Suprapubic skin (tissue), 4 donors: ENCODE measurements at regions not wholly inside any gene's neighbourhood (a gene's known extent, or its start where the extent isn't known, plus 50 kb on each side); places are given as distances from the start of the nearest gene placed in this dataset.

Experiments used
- DNase-seq, 2 donors: peaks; one replicate each; pipeline ENCODE4 v3.0.0-alpha.2; 2019; ENCODE audit warnings: low spot score in 2 of 2
- H3K27ac ChIP-seq: fragments of 200-600 bp; sonication (generic); one replicate; pipeline ENCODE4 v1.5.1; 2019
- H3K27me3 ChIP-seq: fragments of 200-600 bp; sonication (generic); one replicate; pipeline ENCODE4 v1.5.1; 2019
- H3K36me3 ChIP-seq: fragments of 200-600 bp; sonication (generic); one replicate; pipeline ENCODE4 v1.5.1; 2019
- H3K4me1 ChIP-seq: fragments of 200-600 bp; sonication (generic); one replicate; pipeline ENCODE4 v1.5.1; 2019
- H3K4me3 ChIP-seq: fragments of 200-600 bp; sonication (generic); one replicate; pipeline ENCODE4 v1.5.1; 2019; ENCODE audit warnings: mild to moderate bottlenecking
- H3K9me3 ChIP-seq: fragments of 200-600 bp; sonication (generic); one replicate; pipeline ENCODE4 v1.5.1; 2019
- CTCF ChIP-seq, 2 donors: fragments of 200-600 bp in 1 of 2; fragments of 450-650 bp in 1 of 2; sonication (generic) in 1 of 2; IDR thresholded peaks; one replicate each; pipeline ENCODE4 v1.5.1; 2016 to 2019; ENCODE audit warnings: antibody characterized with exemption in 2 of 2, mild to moderate bottlenecking in 1 of 2, moderate library complexity in 1 of 2
- EP300 ChIP-seq: sonication (generic); formaldehyde crosslinking; IDR thresholded peaks from one replicate; pipeline ENCODE4 v1.6.1; 2017; ENCODE audit warnings: antibody characterized with exemption
- POLR2A ChIP-seq, 2 donors: fragments of 450-650 bp; IDR thresholded peaks; one replicate each; pipeline ENCODE4 v1.6.1; 2017; ENCODE audit warnings: antibody characterized with exemption in 2 of 2, mild to moderate bottlenecking in 2 of 2, moderate library complexity in 2 of 2
- POLR2AphosphoS5 ChIP-seq, 3 donors: sonication (generic); formaldehyde crosslinking; IDR thresholded peaks; one replicate each; pipeline ENCODE4 v1.6.1; 2017; ENCODE audit warnings: antibody characterized with exemption in 3 of 3
- WGBS: methylation state at CpG from one replicate; pipeline ENCODE4 v1.1.5; 2018; 5-methylcytosine and 5-hydroxymethylcytosine counted together

GRCh38 chr2:221675201-221675908 is 103.3 kb upstream of the EPHA4 start:
- no peaks in the 10 kb centered on the region for H3K4me1 ChIP-seq
- no peaks in the 10 kb centered on the region for H3K27me3 ChIP-seq
- no peak overlapping the region for H3K27ac ChIP-seq
- no peaks in the 10 kb centered on the region for H3K9me3 ChIP-seq
- no peak overlapping the region for H3K4me3 ChIP-seq
- 55% methylated on average over 5 of the region's 5 CpGs for WGBS
- H3K36me3 ChIP-seq: no peaks in the 10 kb centered on the region
- no peak for DNase-seq
- TF ChIP-seq CTCF (IDR thresholded peaks at IDR 0.05): no peak
- TF ChIP-seq POLR2A (IDR thresholded peaks at IDR 0.05): no peak
- TF ChIP-seq EP300: no peak
- TF ChIP-seq POLR2AphosphoS5 (IDR thresholded peaks at IDR 0.05): no peak

- no peaks in the 10 kb centered on the region for H3K27me3 ChIP-seq
- TF ChIP-seq POLR2AphosphoS5 (IDR thresholded peaks at IDR 0.05) (no peak), POLR2A (IDR thresholded peaks at IDR 0.05) (no peak), EP300 (no peak), CTCF (IDR thresholded peaks at IDR 0.05) (no peak)
- H3K9me3 ChIP-seq: no peaks in the 10 kb centered on the region
- H3K36me3 ChIP-seq: no peaks in the 10 kb centered on the region
- WGBS: 81% methylated on average over 4 of the region's 4 CpGs
- H3K4me3 ChIP-seq: no peak overlapping the region
- no peak for DNase-seq
- H3K4me1 ChIP-seq: no peaks in the 10 kb centered on the region
- no peak overlapping the region for H3K27ac ChIP-seq
Measured at GRCh38 chr2:221674446-221674845, 102.3 kb upstream of the EPHA4 start.

GRCh38 chr2:221673248-221673647 is 101.1 kb upstream of the EPHA4 start:
- Histone ChIP-seq H3K27me3 (no peaks in the 10 kb centered on the region), H3K4me1 (no peaks in the 10 kb centered on the region), H3K27ac (no peak overlapping the region), H3K4me3 (no peak overlapping the region), H3K9me3 (no peaks in the 10 kb centered on the region), H3K36me3 (no peaks in the 10 kb centered on the region)
- WGBS: 56% methylated on average over 1 of the region's 1 CpG
- TF ChIP-seq POLR2A (IDR thresholded peaks at IDR 0.05) (no peak), POLR2AphosphoS5 (IDR thresholded peaks at IDR 0.05) (no peak), EP300 (no peak), CTCF (IDR thresholded peaks at IDR 0.05) (no peak)
- DNase-seq: no peak

- TF ChIP-seq EP300: no peak
- TF ChIP-seq POLR2A (IDR thresholded peaks at IDR 0.05): no peak
- no peak for TF ChIP-seq CTCF (IDR thresholded peaks at IDR 0.05)
- TF ChIP-seq POLR2AphosphoS5 (IDR thresholded peaks at IDR 0.05): no peak
- H3K27ac ChIP-seq: no peak overlapping the region
- no peaks in the 10 kb centered on the region for H3K4me1 ChIP-seq
- H3K27me3 ChIP-seq: no peaks in the 10 kb centered on the region
- no peak overlapping the region for H3K4me3 ChIP-seq
- no peaks in the 10 kb centered on the region for H3K36me3 ChIP-seq
- DNase-seq: no peak
- H3K9me3 ChIP-seq: no peaks in the 10 kb centered on the region
- WGBS: 49% methylated on average over 4 of the region's 4 CpGs
Measured at GRCh38 chr2:221671515-221671914, 99.4 kb upstream of the EPHA4 start.

- Histone ChIP-seq H3K36me3 (no peaks in the 10 kb centered on the region), H3K27me3 (no peaks in the 10 kb centered on the region), H3K9me3 (no peaks in the 10 kb centered on the region), H3K4me1 (no peaks in the 10 kb centered on the region), H3K4me3 (no peak overlapping the region), H3K27ac (no peak overlapping the region)
- WGBS: 68% methylated on average over 3 of the region's 3 CpGs
- TF ChIP-seq POLR2A (IDR thresholded peaks at IDR 0.05) (no peak), CTCF (IDR thresholded peaks at IDR 0.05) (no peak), EP300 (no peak), POLR2AphosphoS5 (IDR thresholded peaks at IDR 0.05) (no peak)
- DNase-seq: no peak
Measured at GRCh38 chr2:221662689-221663391, 90.7 kb upstream of the EPHA4 start.
